ENCODE measurements at regions not wholly inside any gene's neighbourhood (a gene's known extent, or its start where the extent isn't known, plus 50 kb on each side); places are given as distances from the start of the nearest gene placed in this dataset.

DNA sequence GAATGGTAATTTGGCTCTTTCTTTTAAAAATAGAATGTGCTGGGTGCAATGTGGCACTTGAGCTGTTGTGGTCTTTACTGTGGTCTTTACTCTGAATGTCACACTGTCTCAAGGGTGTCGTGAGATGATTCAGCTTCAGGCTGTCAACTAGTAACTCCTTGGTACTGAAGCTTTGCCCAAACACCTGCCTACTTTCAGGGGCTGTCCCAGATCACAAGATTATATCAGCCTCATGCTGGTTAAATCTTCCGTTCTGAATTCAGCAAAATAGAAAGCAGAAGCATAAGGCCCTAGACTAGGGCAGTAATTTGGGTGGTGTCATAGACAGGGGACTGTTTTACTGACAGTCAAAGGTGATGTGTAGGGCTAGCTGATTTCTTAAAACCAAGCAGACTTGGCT is 110.9 kb downstream of the BAMBI start:
- no peak for TF ChIP-seq CTCF (IDR thresholded peaks at IDR 0.05)
- no peak for TF ChIP-seq POLR2A (IDR thresholded peaks at IDR 0.05)
